Peyer's patch (tissue), 4 donors: ENCODE measurements at regions not wholly inside any gene's neighbourhood (a gene's known extent, or its start where the extent isn't known, plus 50 kb on each side); places are given as distances from the start of the nearest gene placed in this dataset.

ENCODE experiments used
- POLR2A ChIP-seq, 2 donors: fragments of 450-650 bp; IDR thresholded peaks; one replicate each; pipeline ENCODE4 v1.5.1; 2017; ENCODE audit warnings: antibody characterized with exemption in 2 of 2, mild to moderate bottlenecking in 2 of 2, moderate library complexity in 2 of 2
- TF ChIP-seq, protein P1 (sequence below), 6 experiments: fragments of 450-650 bp in 4 of 6; fragments of 200-600 bp in 2 of 6; sonication (generic) in 1 of 6; IDR thresholded peaks; one replicate each; pipeline ENCODE4 v1.5.1; 2017 to 2019; ENCODE audit warnings: antibody characterized with exemption in 6 of 6, mild to moderate bottlenecking in 3 of 6, moderate library complexity in 1 of 6

- TF ChIP-seq POLR2A (IDR thresholded peaks at IDR 0.05) = no peak
- TF ChIP-seq, protein P1, sequence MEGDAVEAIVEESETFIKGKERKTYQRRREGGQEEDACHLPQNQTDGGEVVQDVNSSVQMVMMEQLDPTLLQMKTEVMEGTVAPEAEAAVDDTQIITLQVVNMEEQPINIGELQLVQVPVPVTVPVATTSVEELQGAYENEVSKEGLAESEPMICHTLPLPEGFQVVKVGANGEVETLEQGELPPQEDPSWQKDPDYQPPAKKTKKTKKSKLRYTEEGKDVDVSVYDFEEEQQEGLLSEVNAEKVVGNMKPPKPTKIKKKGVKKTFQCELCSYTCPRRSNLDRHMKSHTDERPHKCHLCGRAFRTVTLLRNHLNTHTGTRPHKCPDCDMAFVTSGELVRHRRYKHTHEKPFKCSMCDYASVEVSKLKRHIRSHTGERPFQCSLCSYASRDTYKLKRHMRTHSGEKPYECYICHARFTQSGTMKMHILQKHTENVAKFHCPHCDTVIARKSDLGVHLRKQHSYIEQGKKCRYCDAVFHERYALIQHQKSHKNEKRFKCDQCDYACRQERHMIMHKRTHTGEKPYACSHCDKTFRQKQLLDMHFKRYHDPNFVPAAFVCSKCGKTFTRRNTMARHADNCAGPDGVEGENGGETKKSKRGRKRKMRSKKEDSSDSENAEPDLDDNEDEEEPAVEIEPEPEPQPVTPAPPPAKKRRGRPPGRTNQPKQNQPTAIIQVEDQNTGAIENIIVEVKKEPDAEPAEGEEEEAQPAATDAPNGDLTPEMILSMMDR (IDR thresholded peaks at IDR 0.05) = no peak
Observed at GRCh38 chr13:37257051-37257450, 151.6 kb upstream of the CSNK1A1L start.
